ENCODE measurements at regions not wholly inside any gene's neighbourhood (a gene's known extent, or its start where the extent isn't known, plus 50 kb on each side); places are given as distances from the start of the nearest gene placed in this dataset.

DNA sequence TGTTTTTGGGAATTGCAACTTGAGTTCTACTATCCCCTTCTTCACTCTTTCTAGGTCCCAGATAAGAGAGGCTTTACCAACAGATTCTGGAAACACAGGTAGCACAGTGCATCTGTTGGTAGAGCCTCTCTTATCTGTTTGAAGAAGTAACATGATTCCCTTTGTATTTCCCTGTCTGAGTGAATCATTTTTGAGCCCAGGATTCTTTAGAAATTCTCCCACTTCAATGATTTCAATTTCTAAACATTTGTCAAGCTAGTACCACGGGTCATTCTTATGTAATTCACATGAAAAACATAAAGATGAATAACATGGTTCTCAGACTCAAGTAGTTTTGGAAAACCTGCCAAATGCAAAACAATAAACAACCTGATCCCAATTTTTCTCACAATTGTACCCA lies 72.0 kb upstream of the DUSP10 start:
- H3K4me1 ChIP-seq = no peaks in the 10 kb centered on the region
- H3K9me3 ChIP-seq = no peaks in the 10 kb centered on the region
- no peak overlapping the region for H3K4me3 ChIP-seq (replicated peaks in 1 of 3)
- no peak for DNase-seq
- no peaks in the 10 kb centered on the region for H3K27me3 ChIP-seq
- H3K36me3 ChIP-seq = no peaks in the 10 kb centered on the region
- intact Hi-C loops (cut with DNase I) = no loop called here
- 72 to 73% methylated on average over 1 of the region's 1 CpG for WGBS, 2 donors
- no peak overlapping the region for H3K27ac ChIP-seq
- TF ChIP-seq POLR2A (IDR thresholded peaks at IDR 0.05) (no peak), CTCF (IDR thresholded peaks at IDR 0.05) (no peak)

DNA sequence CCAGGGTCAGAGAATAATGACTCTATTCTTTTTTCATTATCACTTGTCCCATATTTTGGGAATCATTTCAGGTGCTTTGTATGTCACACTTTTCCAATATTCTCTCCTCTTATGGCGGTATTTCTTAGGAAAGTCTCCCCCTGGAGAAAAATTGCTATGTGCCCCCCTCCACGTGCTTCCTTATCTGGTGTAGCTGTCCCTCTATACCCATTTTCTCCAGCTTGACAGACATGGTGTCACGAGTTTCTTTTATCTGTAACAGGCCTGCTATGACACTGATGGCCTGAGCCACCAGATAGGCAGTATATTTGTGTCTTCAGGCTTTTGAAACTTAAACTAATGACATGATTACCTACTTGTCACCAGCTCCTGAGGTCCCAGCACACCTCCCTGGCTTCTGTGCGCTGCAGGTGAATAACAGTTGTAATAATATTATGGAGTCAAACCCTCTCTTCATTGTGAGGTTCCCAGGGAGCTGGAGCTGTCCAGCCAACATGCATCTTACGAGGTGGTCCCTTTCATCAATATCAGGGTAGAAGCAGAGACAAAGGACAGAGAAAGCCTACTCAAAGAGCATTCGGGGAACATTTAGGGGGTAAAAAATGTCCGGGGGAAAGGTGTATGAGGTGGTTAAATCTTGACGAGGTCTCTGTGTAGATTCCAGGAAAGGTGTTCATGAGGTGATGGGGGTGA lies 71.2 kb upstream of the DUSP10 start:
- H3K4me3 ChIP-seq (replicated peaks in 1 of 3) = no peak overlapping the region
- no peak overlapping the region for H3K27ac ChIP-seq
- no peaks in the 10 kb centered on the region for H3K9me3 ChIP-seq
- intact Hi-C loops (cut with DNase I) = no loop called here
- DNase-seq = no peak
- no peaks in the 10 kb centered on the region for H3K27me3 ChIP-seq
- H3K36me3 ChIP-seq = no peaks in the 10 kb centered on the region
- H3K4me1 ChIP-seq = no peaks in the 10 kb centered on the region
- WGBS, 2 donors = 87 to 89% methylated on average over 8 of the region's 8 CpGs
- TF ChIP-seq CTCF (IDR thresholded peaks at IDR 0.05) (no peak), POLR2A (IDR thresholded peaks at IDR 0.05) (no peak)

DNA sequence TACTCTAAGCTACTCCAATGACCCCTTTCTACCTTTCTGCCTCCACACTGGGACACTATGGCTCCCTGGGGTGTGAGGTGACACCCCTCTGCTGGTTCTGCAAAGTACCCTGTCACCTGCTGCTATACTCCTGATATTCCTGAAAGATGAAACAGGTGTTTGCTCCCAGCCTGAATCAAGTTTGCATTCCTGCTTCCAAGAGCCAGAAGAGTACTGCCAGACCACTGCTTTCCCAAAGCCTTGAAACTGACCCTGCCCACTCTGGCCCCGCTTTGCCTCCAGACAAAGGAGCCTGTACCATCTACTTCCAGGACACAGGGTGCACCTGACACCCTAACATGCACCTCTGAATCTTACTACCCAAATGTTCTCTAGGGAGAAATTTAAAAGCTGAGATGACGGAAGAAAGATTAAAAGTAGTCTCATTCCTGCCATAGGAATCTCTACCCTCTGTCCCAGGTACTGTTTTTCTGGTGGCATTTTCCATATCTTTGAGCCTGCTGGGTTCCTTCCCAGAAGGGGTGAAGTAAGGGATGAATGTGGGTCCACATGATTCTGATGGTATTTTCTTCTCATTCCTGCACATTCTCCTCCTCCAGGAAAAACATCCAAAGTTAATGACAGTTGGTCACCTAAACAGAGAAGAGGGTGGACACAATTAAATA lies 70.3 kb upstream of the DUSP10 start:
- H3K4me3 ChIP-seq (replicated peaks in 1 of 3) = no peak overlapping the region
- no peaks in the 10 kb centered on the region for H3K27me3 ChIP-seq
- intact Hi-C loops (cut with DNase I) = no loop called here
- no peaks in the 10 kb centered on the region for H3K36me3 ChIP-seq
- no peak for TF ChIP-seq CTCF (IDR thresholded peaks at IDR 0.05)
- TF ChIP-seq POLR2A (IDR thresholded peaks at IDR 0.05) = no peak
- no peaks in the 10 kb centered on the region for H3K4me1 ChIP-seq
- no peak for DNase-seq
- H3K9me3 ChIP-seq = no peaks in the 10 kb centered on the region
- 71 to 96% methylated on average over 2 of the region's 2 CpGs for WGBS, 2 donors
- no peak overlapping the region for H3K27ac ChIP-seq

DNA sequence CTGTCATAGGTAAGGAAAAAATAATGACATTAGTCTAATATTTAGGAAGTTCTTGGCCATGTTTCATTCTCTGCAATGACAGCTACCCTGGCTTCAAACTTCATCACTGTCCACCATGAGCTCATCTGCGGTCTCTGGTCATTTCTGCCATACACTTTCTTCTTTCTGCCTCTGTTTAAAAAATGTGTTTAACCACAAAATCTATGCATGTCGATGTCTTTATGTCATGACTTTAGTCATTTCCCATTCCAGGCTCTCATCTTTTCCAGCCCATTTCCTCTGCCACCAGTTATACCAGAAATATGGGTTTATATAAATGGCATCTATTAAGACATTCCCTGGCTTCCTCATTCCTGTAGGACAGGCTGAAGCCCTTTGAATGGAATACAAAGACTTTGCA lies 68.5 kb upstream of the DUSP10 start:
- TF ChIP-seq CTCF (IDR thresholded peaks at IDR 0.05) (no peak), POLR2A (IDR thresholded peaks at IDR 0.05) (no peak)
- H3K4me1 ChIP-seq = no peaks in the 10 kb centered on the region
- H3K36me3 ChIP-seq = no peaks in the 10 kb centered on the region
- 88 to 91% methylated on average over 2 of the region's 2 CpGs for WGBS, 2 donors
- intact Hi-C loops (cut with DNase I) = no loop called here
- H3K4me3 ChIP-seq (replicated peaks in 1 of 3) = no peak overlapping the region
- no peaks in the 10 kb centered on the region for H3K27me3 ChIP-seq
- no peak overlapping the region for H3K27ac ChIP-seq
- no peaks in the 10 kb centered on the region for H3K9me3 ChIP-seq
- no peak for DNase-seq
